EH (cell line): ENCODE measurements at regions not wholly inside any gene's neighbourhood (a gene's known extent, or its start where the extent isn't known, plus 50 kb on each side); places are given as distances from the start of the nearest gene placed in this dataset.
"Not testable (repeated sequence)": the region's sequence is repeated elsewhere in the genome, so short reads cannot be mapped to it uniquely, and the experiment has no call there.

Experiments
- DNase-seq: peaks from one replicate; pipeline ENCODE4 v3.0.0-alpha.2; 2015; ENCODE audit warnings: low read depth

DNA sequence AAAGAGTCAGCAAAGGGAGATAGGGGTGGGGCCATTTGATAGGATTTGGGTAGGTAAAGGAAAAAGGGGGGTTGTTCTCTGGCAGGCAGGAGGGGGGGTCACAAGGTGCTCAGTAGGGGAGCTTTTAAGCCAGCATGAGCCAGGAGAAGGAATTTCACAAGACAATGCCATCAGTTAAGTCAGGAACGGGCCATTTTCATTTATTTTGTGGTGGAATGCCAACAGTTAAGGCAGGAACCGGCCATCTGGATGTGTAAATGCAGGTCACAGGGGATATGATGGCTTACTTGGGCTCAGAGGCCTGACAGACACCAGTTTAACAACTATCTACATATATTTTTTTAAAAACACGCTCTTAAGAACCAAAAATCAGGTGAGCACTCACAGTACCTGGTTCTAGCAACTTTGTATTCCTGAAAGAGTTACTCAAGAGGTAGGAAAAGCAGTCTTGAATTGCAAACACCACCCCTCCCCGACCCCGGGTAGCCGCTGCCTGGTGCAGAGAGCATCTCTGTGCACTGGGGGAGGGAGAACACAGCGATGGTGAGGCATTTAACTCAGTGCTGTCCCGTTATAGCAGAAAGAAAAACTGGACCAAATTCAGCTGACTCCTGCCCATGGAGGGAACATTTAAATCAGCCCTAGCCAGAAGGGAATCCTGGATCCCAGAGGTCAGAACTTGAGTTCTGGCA, 414.5 kb upstream of the KLHL29 start:
- DNase-seq = no peak

DNA sequence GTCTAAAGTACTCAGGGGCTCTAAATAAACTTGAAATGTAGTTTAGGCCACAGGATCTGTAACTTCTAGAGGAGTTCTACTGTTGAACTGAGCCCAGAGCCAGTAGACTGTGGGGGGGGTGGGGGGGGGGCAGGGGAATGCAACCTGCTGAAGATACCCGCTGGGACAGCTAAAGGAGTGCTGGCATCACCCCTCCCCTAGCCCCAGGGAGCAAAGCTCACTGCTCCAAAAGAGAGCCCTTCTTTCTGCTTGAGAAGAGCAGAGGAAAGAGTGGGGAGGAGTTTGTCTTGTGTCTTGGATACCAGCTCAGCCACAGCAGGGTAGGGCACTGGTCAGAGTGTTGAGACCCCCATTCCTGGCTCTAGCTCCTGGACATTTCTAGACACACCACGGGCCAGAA, 414.0 kb upstream of the KLHL29 start:
- DNase-seq = no peak

DNA sequence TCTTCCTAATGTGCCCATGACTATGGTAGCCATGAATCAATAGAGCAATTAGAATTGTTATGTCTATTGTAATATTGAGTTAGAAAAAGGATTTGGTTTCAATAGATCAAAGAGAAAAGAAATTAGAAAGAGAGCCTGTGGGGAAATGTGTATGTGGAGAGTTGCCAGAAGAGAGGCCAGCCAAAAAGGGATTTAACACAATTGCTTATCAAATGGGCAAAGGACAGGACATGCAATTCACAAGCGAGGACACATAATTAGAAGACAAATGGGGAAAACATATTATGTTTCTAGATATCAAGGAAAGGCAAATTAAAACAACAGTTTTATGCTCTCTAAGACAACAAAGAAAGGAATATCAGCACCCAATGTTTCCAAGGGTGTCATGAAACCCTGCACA, 403.2 kb upstream of the KLHL29 start:
- no peak for DNase-seq

DNA sequence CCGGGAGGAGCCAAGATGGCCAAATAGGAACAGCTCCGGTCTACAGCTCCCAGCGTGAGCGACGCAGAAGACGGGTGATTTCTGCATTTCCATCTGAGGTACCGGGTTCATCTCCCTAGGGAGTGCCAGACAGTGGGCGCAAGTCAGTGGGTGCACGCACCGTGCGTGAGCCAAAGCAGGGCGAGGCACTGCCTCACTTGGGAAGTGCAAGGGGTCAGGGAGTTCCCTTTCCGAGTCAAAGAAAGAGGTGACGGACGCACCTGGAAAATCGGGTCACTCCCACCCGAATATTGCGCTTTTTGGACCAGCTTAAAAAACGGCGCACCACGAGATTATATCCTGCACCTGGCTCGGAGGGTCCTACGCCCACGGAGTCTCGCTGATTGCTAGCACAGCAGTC, 400.8 kb upstream of the KLHL29 start:
- not testable (repeated sequence) for DNase-seq

DNA sequence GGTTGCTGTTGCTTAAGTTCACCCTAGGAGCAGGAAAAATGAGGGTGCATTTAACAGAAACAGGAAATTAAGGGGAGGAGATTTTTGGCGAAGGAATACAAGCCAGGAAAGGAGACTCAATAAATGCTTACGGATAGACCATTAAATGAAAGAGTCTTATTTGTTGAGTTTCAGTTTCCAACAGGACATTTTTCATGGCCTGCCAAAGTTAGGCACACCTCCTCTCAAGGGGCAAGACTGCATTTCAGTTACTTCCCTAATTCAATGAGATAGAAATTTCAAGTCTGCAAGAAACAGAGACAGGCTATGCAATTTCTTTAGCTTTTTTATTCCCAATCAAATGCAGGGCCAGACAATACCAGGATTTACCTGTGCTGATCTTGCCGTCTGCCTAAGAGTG, 394.7 kb upstream of the KLHL29 start:
- DNase-seq = no peak

DNA sequence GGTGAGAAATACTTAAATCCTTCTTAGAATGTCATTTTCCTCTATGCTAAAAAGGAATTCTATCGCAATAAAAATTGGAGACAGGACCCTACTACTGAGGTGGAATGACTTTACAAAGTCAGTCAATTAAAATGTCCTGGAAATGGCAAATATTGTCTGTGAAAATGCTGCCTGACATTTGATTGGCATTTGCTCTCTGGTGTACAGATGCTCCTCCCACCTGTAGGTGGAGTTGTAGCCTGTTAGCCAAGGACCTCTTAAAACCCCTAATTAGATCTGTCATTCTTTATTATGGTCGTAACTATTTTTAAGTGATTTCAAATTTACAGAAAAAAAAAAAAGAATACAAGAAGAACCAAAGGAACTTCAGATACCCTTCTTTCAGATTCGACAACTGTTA, 393.1 kb upstream of the KLHL29 start:
- DNase-seq = no peak

DNA sequence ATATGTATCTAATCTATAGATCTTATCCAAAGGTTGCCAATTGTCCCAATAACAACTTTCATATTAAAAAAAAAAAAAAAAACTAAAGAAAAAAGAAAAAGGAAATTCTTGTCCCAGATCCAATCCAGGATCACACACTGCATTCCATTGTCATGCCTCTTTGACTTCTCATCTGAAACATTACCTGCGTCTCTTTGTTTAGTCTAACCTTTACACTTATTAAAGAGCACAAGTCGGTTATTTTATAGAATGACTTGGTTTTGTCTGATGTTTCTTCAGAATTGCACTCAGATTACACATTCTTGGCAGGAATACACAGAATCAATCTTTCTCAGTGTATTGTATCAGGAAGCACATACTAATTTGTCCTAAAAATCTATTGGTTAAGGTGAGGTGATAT, 392.5 kb upstream of the KLHL29 start:
- DNase-seq = no peak

DNA sequence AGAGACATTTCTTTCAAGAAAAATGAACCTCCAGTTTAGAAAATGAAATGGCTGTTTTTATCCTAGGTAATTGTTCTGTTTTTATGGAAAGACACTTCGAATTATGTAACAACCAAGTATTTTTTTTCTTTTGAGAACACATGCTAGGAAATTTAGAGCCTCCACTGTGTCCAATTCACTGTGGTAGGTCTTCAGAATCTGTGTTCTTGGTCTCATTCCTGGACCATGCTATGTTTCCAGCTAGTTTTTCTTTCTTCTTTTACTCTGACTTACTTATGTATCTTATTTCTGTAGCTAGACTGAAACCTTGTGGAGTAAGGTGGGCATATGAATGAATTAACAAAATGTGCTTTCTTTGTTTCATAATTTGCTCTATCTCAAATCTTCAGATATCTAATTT, 391.7 kb upstream of the KLHL29 start:
- no peak for DNase-seq

DNA sequence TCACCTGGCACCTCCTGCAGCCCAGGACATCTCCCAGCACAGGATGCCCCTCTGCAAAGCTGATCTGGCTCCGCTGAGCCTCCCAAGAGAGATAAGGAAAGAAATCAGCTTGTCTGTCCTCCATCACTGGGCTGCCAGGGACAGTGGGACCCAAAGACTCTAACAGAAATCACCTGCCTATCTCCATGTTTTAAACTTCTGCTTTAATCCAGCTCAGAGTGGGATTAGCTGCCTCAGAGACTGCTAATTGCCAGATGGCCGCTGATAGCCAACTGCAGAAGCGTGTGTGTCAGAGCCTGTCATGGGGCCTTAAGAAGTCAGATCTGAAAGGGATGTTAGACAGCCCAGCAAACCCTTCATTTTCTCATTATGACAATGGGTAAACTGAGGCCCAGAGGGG, 389.4 kb upstream of the KLHL29 start:
- no peak for DNase-seq

DNA sequence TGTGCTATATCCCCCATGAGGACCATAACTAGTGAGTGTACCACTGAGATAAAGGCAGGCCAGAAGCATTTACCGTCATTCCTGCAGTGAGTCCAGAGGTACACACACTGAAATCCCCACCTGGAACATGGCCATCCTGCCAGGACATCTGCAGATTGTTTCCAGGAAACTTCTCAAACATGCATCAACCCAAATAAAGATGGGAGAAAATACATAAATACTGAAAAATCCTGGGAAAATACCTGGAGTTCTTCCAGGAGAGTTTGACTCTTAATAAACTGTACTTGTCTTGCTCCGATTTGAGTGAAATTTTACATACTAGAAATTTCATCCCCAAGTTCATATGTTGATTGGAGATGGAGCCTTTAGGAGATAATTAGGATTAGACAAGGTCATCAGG, 388.1 kb upstream of the KLHL29 start:
- DNase-seq = no peak

DNA sequence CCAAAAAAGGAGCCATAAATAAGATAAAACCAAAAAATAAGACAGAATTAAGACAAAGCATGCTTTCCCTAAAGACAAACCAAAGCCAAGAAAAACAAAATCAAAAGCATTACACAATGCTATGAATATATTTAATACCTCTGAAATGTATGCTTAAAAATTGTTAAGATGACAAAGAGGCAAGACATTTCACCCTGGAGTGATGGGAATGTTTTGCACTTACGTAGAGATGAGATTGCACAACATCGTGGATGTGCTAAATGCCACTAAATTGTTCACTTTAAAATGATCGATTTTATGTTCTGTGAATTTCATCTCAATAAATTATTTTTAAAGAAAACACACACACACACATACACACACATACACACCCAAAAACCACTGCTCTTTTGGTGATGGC, 386.6 kb upstream of the KLHL29 start:
- no peak for DNase-seq

DNA sequence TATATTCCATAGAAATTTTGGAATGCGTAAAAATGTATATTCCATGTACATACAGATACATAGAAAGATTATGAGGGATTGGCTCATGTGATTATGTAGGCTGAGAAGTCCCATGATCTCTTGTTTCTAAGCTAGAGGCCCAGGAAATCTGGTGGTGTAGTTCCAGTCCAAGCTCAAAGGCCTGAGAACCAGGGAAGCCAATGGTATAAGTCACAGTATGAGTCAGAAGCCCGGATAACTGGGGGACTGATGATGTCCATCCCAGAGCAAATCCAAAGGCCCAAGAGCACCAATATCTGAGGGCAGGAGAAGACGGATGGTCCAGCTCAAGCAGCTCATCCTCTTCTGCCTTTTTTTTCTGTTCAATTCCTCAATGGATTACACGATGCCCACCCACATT, 385.0 kb upstream of the KLHL29 start:
- no peak for DNase-seq

DNA sequence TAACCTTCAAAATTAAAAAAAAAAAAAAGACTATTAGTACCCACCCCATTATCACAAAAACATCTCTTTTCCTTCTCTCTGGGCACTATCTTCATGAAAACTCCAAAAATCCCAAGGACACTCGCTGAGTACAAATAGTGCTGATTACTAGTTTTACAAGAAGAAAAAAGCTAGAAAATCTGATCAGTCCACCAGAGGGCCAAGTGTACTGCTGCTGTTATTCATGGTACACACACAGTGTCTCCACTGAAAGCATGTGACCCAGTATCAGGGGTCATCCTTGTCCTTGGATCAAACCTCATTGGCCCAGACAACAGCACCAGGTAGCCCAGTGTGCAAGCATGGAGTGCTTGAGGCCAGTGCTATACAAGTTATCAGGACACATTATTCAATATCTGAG, 382.7 kb upstream of the KLHL29 start:
- DNase-seq = no peak

DNA sequence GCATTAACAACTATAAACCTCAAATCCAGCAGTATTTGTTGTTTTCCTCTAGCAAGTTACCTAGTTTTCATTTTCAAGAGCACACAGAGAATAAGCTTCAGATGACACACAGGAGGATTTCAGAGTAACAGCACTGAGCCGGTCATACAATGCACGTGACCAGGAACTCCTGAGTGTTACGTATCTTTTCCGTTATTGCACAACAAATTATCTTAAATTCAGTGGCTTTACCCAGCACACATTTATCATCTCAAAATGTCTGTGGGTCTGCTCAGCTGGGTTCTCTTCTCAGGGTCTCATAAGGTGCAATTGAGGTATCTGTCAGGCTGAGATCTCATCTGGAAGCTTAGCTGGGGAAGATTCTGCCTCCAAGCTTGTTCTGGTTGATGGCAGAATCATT, 379.5 kb upstream of the KLHL29 start:
- no peak for DNase-seq

DNA sequence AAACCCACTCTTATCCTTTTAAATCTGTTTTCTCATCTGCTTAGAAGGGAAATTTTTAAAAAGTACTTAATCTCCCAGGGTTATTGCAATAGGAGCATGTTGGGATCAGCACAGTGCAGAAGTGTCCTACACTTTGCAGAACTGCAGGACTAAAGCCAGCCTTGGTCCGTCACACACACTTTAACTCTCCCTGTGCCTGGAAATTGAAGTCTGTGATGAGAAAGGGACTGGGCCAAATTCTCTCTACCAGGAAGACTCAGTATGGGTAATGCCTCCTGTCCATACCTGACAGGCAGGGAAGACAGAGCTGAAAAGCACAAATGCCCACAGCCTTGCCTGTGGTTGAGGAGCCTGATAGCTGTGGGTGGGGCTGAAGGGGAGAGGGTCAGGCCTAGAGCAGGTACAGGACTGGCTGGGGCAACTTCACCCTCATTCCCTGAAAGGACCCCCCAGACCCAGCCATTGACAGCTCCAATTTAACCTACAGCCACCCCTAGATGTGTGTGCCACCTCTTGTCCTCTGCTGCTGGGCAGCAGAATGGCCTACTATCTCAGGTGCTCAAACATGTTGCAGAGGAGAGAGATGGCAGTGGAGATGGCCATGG, 377.2 kb upstream of the KLHL29 start:
- no peak for DNase-seq

DNA sequence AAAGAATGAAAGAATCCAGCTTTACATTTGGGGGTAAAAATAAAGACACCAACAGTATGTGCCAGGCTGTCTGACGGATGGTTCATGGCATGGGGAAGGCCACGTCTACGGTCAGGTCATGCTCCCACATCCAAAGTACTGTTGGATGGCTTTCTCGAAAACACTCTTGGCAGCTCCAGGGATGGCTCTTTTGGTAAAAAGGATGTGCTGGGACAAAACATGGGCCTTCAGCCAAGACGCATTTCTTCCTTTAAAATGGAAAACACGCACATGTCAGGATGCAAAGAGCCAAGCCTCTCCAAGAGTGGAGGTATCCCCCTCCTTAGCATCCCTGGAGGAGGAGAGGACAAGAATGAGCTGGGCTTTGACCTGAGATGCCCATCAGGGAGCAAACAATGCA, 376.5 kb upstream of the KLHL29 start:
- DNase-seq = no peak

DNA sequence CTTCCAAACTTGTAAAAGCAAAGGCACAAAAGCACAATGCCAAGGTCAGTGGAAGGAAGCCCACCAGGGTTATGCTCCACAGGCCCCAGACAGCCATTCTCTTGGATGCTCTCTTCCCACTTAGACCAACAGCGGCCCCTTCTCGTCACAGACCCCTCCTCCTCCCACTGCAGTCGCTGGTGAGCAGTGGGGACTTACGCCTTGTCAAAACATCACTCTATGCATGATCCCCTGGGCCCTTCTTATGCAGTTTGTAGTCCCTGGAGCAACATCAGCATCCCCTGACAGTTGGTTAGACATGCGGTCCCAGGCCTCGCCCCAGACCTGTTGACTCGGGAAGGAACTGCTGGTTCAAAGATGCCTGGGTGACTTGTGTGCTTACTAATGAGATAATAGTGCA, 376.0 kb upstream of the KLHL29 start:
- no peak for DNase-seq

DNA sequence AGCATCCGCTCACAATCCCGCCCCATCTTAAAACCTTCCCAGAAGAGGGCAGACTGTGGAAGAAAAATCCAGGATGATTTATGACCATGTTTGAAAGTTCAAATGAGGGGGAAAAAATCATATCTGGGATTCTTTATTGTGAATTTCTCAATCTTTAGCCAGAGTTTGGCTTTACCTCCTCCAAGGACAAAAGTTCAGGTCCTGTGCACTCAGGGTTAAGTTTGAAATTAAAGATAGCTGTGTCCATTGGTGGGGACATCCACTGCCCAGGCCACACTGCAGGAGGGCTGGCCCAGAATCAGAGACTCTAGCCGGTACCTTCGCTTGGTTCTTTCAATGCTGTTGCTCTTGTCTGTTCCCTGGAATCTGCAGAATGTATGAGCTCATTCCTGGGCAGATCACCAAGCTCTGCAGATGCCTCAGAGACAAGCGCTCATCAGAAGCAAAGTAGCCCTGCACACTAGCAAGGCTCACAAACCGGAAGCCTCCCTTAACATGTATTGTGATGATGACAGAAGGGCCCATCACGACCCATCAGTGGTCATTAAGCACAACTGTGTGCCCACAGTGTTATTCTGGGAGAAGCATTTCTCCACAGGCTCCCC, 375.3 kb upstream of the KLHL29 start:
- DNase-seq = peak; percentile 11

DNA sequence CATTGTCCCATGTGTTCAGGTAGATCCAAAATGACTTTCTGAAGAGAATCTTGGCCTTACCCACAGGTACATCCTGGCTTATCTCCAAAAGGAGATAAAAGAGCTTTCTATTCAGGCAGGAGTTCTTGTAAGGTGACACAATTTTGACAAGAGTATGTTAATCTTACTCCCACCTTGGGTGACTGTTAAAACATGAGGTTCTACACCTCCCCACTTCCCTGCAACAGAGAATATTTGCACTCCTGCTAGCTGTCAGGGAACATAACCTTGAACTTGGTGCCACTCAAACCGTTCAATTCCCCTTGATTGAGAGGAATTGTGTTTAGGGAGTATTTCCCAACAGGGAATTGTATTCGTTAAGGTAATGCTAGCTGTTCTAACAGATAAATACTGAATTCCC, 372.5 kb upstream of the KLHL29 start:
- no peak for DNase-seq

DNA sequence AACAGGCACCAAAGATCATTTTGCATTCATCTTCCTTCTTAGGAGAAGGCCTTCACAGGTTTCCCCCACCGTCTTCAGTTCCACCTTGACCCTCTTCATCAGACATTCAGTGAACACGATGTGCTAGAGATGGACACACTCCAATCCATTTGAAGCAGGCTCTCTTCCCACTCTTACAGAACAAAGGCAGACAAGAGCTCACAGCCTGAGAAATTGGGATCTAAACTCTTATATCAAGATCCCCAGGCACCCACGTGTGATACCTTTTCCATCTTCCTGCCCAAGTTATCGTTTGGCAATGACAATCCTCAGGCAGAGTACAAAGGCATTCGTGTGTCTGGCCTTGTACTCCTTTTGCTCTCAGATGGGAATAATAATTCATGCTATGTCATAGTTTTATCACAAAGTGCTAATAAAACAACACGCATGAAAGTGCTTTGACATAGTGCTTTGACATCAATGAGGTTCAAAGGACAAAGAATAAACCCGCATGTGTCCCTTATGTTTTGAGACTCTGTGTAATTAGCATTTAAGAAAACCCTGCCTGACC, 369.3 kb upstream of the KLHL29 start:
- DNase-seq = no peak

DNA sequence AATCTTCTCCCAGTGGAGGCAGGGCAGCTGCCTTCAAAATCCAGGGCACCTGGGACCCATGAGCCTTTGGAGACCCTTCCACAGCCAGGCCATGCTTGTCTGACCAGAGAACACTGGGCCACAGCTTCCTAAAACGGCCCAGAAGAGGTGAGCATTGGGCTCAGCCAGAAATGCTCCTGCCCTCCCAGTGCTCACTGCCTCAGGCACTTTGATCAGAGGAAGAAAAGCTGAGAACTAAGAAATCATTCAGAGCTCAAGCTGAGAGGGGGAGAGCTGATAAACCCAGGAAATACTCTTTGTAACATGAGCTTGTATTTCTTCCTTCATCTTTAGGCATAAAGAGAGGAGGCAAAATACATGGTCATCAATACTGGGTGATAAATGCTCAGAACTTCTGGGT, 365.5 kb upstream of the KLHL29 start:
- DNase-seq = no peak

DNA sequence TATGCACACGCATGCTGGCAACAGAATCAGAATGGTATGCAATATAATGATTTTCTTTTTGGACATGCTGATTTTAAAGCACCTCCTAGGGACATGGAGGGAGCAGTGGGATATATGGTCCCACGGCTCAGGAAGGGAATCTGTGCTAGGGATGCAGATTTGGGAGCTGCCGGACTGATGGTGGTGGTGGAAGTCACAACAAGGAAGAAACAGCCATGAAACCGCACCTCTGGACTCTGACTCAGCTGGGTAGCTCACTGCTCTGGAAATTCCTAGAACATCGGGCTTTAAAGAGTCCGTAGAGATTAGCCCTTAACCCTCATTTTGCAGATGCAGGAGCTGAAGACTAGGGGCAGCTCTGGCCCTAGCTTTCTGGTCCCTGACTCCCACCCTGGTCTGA, 364.3 kb upstream of the KLHL29 start:
- no peak for DNase-seq

DNA sequence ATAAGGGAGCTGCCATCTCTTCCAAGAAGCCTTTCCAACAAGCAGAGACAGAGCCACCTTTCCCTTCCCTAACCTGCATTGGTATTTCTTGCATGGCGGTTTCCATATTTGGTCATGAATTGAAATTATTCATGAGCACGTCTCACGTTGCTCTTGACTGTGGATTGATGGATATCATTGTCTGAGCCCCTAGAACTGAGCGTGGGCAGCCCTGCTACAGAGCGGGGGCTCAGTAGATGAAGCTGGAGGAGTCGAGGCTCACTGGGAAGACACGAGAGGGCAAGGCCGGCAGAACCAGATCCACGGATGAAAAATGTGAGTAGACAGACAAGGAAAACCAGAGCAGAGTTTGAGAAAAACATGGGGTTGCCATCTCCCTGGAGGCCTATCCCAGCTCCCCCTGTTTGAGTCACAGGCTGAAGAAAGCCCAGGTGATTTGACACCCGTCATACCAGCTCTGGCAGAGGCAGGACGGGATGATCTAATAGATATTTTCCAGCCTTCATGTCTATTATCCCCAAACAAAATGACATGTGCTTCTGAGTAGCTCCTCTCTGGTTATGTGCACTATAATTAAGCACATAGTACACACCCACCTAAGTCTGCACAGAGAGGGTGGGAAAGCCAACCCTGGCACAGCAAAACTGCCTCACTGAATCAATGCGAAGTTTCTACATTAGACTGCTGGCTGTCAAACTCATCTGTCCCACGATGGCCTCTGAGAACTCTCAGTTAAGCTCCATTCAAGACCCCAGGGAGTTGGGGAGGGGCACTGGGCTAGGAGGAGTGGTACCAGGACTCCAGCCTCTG, 363.5 kb upstream of the KLHL29 start:
- DNase-seq = no peak
